NCI-H510A (cell line): ENCODE measurements at regions not wholly inside any gene's neighbourhood (a gene's known extent, or its start where the extent isn't known, plus 50 kb on each side); places are given as distances from the start of the nearest gene placed in this dataset.
A peak's percentile ranks its signal among the peaks of the same experiment; 100 is the strongest.

ENCODE experiments used
- DNase-seq: peaks from one replicate; lab custom pipeline; 2025; lab: John Stamatoyannopoulos, UW

DNA sequence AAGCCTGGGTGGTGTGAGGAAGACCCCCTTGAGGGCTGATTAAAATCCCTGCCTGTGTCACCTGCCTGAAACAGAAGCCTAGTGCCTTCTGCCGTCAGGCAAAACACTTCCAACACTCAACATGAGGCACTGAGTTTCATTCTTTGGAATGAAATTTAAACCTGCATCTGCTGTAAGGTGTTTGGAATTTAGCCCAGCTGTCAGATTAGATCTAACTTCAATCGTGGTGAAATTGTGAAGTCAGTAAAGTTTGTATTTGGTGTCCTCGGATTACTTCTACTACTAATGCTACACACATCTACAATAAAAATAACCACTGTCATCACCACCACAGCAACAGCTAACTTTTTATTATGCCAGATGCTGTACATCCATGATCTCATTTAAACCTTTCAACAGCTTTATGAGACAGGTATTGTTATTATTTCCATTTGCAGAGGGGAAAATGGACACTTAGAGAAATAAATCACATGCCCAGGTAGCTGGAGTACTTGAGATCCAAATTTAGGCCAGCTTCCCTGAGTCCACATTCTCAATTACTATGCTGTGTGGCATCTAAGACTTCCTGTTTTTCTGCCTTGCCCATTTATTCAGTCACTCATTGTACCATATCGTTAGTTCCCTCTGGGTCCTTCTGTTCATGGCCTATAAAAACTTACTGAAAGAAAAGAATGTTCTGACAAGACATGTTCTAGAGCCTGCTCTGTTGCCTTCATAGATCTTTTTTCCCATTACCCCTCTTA, 98.2 kb upstream of the GCFC2 start:
- no peak for DNase-seq

- no peak for DNase-seq
Observed at GRCh38 chr2:75807992-75808391, 97.3 kb upstream of the GCFC2 start.

GRCh38 chr2:75801234-75801982, 90.7 kb upstream of the GCFC2 start:
- DNase-seq: no peak

DNA sequence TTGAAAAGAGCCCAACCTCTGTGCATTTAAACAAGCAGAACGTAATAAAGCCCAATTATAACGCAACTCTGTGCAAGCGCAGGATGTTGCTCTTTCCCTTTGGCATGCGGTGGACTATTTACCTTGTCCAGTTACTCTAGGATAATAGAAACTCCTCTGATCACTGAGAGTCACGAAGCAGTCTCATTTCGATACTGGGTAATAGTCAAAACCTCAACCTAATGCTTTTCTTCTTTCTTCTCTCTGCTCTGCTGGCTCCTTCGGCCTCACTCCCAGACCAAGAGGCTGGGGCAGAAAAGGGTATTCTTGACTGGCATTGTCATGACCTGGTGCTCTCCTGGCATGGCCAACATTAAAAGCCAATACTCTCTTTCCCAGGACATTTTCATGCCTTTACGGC, 89.7 kb upstream of the GCFC2 start:
- DNase-seq: no peak

- DNase-seq: no peak
Observed at GRCh38 chr2:75799859-75800258, 89.1 kb upstream of the GCFC2 start.

- DNase-seq: no peak
Observed at GRCh38 chr2:75798569-75798968, 87.9 kb upstream of the GCFC2 start.

GRCh38 chr2:75792996-75793395, 82.3 kb upstream of the GCFC2 start:
- no peak for DNase-seq

DNA sequence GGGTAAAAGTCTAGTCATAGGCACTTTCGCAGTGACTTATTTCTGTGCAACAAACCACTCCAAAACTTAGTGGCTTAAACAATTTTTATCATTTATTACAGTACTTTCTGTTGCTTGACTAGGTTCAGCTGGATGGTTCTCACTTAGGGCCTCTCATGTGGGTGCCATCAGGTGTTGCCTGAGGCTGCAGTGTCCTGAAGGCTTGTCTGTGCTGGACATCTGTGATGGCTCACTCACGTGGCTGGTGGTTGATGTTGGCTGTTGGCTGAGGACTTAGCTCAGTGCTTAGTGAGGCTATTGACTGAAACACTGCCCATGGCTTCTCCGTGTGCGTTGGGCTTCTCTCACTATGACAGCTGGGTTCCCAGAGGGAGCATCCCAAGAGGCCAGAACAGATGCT, 81.4 kb upstream of the GCFC2 start:
- no peak for DNase-seq

DNA sequence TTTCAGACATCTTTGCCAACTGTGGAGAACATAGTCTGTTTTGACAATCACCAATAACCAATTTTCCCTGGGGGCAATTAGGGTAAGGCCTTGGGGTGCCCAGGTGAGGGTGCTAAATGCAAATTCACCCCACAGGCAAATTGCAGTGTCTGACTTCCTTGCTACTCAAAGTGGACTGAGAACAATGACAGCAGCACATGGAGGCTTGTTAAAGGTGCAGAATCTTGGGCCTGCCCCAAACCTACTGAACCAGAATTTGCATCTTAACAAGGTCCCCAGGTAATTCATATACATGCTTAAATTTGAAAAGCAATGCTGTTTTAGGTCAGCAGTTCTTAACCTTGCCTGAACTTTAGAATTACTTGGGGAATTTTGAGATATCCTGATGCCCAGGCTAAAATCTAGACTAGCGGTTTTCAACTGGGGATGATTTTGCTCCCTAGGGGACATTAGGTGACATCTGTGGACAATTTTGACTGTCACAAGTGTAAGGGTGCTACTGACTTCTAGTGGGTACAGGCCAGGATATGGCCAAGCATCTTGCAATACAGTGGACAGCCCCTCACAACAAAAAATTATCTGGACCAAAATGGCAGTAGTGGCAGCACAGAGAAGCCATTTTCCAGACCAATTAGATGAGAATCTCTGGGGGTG, 80.2 kb upstream of the GCFC2 start:
- no peak for DNase-seq

- DNase-seq: no peak
Observed at GRCh38 chr2:75790121-75790813, 79.6 kb upstream of the GCFC2 start.

DNA sequence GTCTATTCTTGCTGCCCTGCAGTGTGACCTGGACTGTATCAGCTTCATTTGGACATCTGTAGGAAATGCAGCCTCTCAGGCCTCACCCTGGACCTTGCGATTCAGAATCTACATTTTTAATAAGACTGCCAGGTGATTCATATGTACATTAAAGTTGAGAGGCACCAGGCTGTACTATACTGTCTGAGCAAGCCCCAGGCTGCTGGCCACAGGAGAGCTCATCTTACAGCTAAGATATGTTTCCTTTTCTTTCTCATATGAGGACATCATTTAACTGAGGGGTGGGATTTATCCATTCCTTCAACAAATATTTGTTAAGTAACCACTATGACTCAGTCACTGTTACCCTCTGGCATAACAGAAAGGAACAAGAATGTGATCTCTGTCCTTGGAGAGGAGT, 78.2 kb upstream of the GCFC2 start:
- DNase-seq: no peak

GRCh38 chr2:75788154-75788553, 77.4 kb upstream of the GCFC2 start:
- DNase-seq: peak; percentile 40

DNA sequence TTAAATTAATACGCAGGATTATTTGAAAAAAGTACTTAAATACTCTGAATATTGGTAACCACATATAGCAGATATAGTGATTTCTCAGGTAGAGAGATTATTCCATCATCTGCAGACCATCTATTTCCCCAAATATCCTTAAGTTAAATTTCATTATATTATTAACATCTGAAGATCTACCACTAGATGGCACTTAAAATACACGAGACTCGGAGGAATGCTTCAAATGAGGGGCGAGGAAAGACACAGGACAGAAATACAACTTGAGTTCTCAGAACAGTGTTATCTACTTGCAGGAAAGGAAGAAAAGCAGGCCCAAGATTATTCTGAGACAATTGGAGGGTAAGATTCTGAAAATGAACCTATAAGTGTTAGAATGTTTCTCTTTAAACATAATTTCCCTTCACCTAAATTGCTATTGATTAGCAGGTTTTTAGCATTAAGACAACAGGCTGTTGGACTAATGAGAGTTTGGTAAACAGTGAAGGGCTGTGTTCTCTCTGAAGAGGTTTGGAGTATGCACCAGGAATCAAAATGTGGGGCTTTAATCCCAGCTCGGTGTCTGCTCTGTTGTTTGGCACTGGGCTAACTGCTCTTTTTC, 76.9 kb upstream of the GCFC2 start:
- no peak for DNase-seq

- no peak for DNase-seq
Observed at GRCh38 chr2:75775311-75775823, 64.7 kb upstream of the GCFC2 start.

DNA sequence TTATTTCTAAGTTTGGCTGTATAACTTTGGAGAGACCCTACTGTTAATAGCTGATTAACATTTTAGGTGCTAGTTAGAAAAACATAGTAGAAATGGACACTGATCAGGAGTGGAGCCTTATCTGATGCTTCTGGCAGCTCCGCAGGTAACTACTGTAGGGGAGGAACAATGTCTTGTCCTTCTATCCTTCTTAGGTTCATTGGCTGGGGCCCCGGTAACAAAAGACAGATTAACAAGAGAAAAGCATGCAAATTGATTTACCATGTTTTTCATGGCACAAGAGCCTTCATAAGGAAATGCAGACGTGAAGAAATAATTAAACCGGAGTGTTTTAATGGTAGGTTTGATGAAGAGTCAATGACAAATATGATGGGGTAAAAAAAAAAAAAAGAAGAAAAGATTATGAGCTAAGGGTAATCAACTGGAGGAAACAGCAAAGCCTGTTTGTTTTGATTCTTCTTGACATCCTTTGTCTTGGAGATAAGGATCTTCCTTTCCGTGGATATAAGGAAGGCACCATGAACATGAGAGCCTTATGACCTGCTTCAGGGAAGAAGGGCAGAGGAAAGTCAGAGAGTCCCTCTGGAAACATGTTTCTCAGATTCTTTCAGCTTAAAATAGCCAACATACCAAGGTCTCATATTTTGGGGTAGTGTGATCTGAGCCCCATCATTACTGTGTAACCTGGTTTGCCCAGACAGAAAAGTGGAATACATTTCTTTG, 62.4 kb upstream of the GCFC2 start:
- no peak for DNase-seq

GRCh38 chr2:75765798-75766197, 55.1 kb upstream of the GCFC2 start:
- no peak for DNase-seq

GRCh38 chr2:75764611-75765010, 53.9 kb upstream of the GCFC2 start:
- no peak for DNase-seq
